Stimulated activated CD4-positive, alpha-beta T cell treated with anti-CD3 and anti-CD28 coated beads, Interleukin-2, amount 100 ng/mL, for 48 hours (primary cell): ENCODE measurements at regions not wholly inside any gene's neighbourhood (a gene's known extent, or its start where the extent isn't known, plus 50 kb on each side); places are given as distances from the start of the nearest gene placed in this dataset.
"Not testable (repeated sequence)": the region's sequence is repeated elsewhere in the genome, so short reads cannot be mapped to it uniquely, and the experiment has no call there.

Experiments
- DNase-seq, 2 donors: peaks; one replicate each; pipeline ENCODE4 v3.0.0-alpha.2; 2020

GRCh38 chr20:57110121-57111027 lies 156.1 kb downstream of the BMP7 start:
- not testable (repeated sequence) for DNase-seq

- DNase-seq, result no peak
Observed at GRCh38 chr20:57111028-57111373, 155.4 kb downstream of the BMP7 start.

GRCh38 chr20:57112448-57112847 lies 154.0 kb downstream of the BMP7 start:
- no peak for DNase-seq

- no peak for DNase-seq
Observed at GRCh38 chr20:57114290-57115005, 152.0 kb downstream of the BMP7 start.

- no peak for DNase-seq
Observed at GRCh38 chr20:57117296-57117695, 149.1 kb downstream of the BMP7 start.

GRCh38 chr20:57118107-57118769 lies 148.2 kb downstream of the BMP7 start:
- no peak for DNase-seq
